ENCODE measurements at regions not wholly inside any gene's neighbourhood (a gene's known extent, or its start where the extent isn't known, plus 50 kb on each side); places are given as distances from the start of the nearest gene placed in this dataset.

DNA sequence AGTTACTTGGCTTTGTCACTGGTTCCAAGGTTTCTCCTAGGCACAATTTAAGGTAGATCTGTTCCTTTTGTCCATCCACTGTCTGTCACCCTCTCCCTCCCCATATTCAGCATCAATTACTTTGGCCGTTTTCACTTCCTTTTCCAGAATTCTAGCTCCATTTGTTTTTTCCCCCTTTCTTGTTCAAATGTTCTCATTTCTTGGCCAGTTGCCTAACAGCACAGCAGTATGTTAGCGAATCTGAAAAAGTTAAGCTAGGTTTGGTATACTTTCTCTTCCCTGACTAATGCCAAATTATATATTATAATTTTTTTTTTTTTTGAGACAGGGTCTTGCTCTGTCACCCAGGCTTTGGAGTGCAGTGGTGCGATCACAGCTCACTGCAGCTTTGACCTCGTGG is 409.1 kb upstream of the TEX13C start:
- Mint-ChIP-seq H3K4me1 (no peaks in the 10 kb centered on the region), H3K9me3 (no peaks in the 10 kb centered on the region), H3K27ac (no peak overlapping the region), H3K36me3 (no peaks in the 10 kb centered on the region), H3K27me3 (ENCODE audit: insufficient read depth, low read depth) (no peaks in the 10 kb centered on the region), H3K4me3 (no peak overlapping the region)
- H3K36me3 ChIP-seq, result no peaks in the 10 kb centered on the region
- no peaks in the 10 kb centered on the region for H3K4me1 ChIP-seq
- H4K20me1 ChIP-seq (ENCODE audit: low read depth), result no peaks in the 10 kb centered on the region
- H2AFZ ChIP-seq (replicated peaks), result no peak overlapping the region
- no peaks in the 10 kb centered on the region for H3F3A ChIP-seq (ENCODE audit: low read depth)
- no peak overlapping the region for H3K9ac ChIP-seq
- H3K4me2 ChIP-seq, result no peak overlapping the region
- TF ChIP-seq CTCF (IDR thresholded peaks at IDR 0.05), result no peak
- no peak for TF ChIP-seq EZH2phosphoT487 (IDR thresholded peaks at IDR 0.05)
- no peak for TF ChIP-seq EZH2 (IDR thresholded peaks at IDR 0.05)
- no peak for DNase-seq (ENCODE audit: low spot score)
- no peaks in the 10 kb centered on the region for H3K79me2 ChIP-seq (ENCODE audit: low read depth)
- no peak overlapping the region for H3K4me3 ChIP-seq
- H3K27ac ChIP-seq, result no peak overlapping the region
- H3K27me3 ChIP-seq, result no peaks in the 10 kb centered on the region
- no peaks in the 10 kb centered on the region for H3K9me3 ChIP-seq (ENCODE audit: low read depth)

- no peaks in the 10 kb centered on the region for H3K9me3 Mint-ChIP-seq
- TF ChIP-seq EZH2phosphoT487 (IDR thresholded peaks at IDR 0.05) (no peak), EZH2 (IDR thresholded peaks at IDR 0.05) (no peak), CTCF (IDR thresholded peaks at IDR 0.05) (no peak)
- no peak for DNase-seq (ENCODE audit: low spot score)
Measured at GRCh38 chrX:124917011-124917410, 402.7 kb upstream of the TEX13C start.

DNA sequence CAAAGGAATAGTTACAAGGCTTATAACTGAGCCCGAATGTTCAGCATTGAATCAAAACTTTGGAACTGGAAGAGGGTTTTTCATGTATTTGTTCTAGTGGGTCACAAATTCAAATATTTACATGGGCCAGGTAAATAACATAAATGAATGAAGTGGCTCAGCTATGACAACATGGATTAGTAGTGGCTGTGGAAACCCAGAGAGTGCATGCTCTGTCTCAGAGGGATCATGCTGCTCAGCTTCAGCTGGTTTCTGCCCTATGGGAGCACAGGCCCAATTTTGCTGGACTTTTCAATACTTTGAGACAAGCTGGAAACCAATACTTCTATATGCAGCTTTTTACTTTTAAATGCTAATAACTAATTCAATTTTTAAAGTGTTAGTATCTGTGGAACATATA is 394.0 kb upstream of the TEX13C start:
- no peaks in the 10 kb centered on the region for H3K27me3 ChIP-seq
- H4K20me1 ChIP-seq (ENCODE audit: low read depth), result no peaks in the 10 kb centered on the region
- Mint-ChIP-seq H3K9me3 (no peaks in the 10 kb centered on the region), H3K27ac (no peak overlapping the region), H3K4me1 (no peaks in the 10 kb centered on the region), H3K4me3 (no peak overlapping the region), H3K36me3 (no peaks in the 10 kb centered on the region), H3K27me3 (ENCODE audit: insufficient read depth, low read depth) (peaks cover 2% of the 10 kb centered on the region)
- H3K27ac ChIP-seq, result no peak overlapping the region
- H3K36me3 ChIP-seq, result no peaks in the 10 kb centered on the region
- no peaks in the 10 kb centered on the region for H3K4me1 ChIP-seq
- TF ChIP-seq EZH2 (IDR thresholded peaks at IDR 0.05) (no peak), EZH2phosphoT487 (IDR thresholded peaks at IDR 0.05) (no peak), CTCF (IDR thresholded peaks at IDR 0.05) (no peak)
- no peak overlapping the region for H3K9ac ChIP-seq
- H2AFZ ChIP-seq (replicated peaks), result no peak overlapping the region
- H3F3A ChIP-seq (ENCODE audit: low read depth), result no peaks in the 10 kb centered on the region
- no peaks in the 10 kb centered on the region for H3K9me3 ChIP-seq (ENCODE audit: low read depth)
- no peak overlapping the region for H3K4me3 ChIP-seq
- H3K79me2 ChIP-seq (ENCODE audit: low read depth), result no peaks in the 10 kb centered on the region
- no peak for DNase-seq (ENCODE audit: low spot score)
- H3K4me2 ChIP-seq, result no peak overlapping the region

More at GRCh38 chrX:124917011-124917410, 402.7 kb upstream of the TEX13C start:
- no peaks in the 10 kb centered on the region for H4K20me1 ChIP-seq (ENCODE audit: low read depth)
- no peaks in the 10 kb centered on the region for H3K4me1 ChIP-seq
- no peaks in the 10 kb centered on the region for H3K27me3 ChIP-seq
- H3K27me3 Mint-ChIP-seq (ENCODE audit: insufficient read depth, low read depth), result no peaks in the 10 kb centered on the region
- no peak overlapping the region for H2AFZ ChIP-seq (replicated peaks)
- H3K27ac ChIP-seq, result no peak overlapping the region
- no peak overlapping the region for H3K4me2 ChIP-seq
- no peaks in the 10 kb centered on the region for H3K79me2 ChIP-seq (ENCODE audit: low read depth)
- H3K27ac Mint-ChIP-seq, result no peak overlapping the region
- no peaks in the 10 kb centered on the region for H3K36me3 Mint-ChIP-seq
- no peaks in the 10 kb centered on the region for H3K4me1 Mint-ChIP-seq
- no peaks in the 10 kb centered on the region for H3K9me3 ChIP-seq (ENCODE audit: low read depth)
- H3K9ac ChIP-seq, result no peak overlapping the region
- no peaks in the 10 kb centered on the region for H3K36me3 ChIP-seq
- H3K4me3 Mint-ChIP-seq, result no peak overlapping the region
- H3K4me3 ChIP-seq, result no peak overlapping the region
- no peaks in the 10 kb centered on the region for H3F3A ChIP-seq (ENCODE audit: low read depth)
